ENCODE measurements at regions not wholly inside any gene's neighbourhood (a gene's known extent, or its start where the extent isn't known, plus 50 kb on each side); places are given as distances from the start of the nearest gene placed in this dataset.

GRCh38 chr13:104008075-104008474, 941.9 kb upstream of the SLC10A2 start:
- H3K36me3 ChIP-seq, result no peaks in the 10 kb centered on the region
- intact Hi-C loops (cut with DNase I; ENCODE audit: low total_unique reads), result no loop called here

GRCh38 chr13:104006625-104007075, 940.4 kb upstream of the SLC10A2 start:
- Histone ChIP-seq H3K27me3 (no peaks in the 10 kb centered on the region), H3K4me3 (no peak overlapping the region), H3K36me3 (no peaks in the 10 kb centered on the region), H3K9me3 (no peaks in the 10 kb centered on the region), H3K4me1 (no peaks in the 10 kb centered on the region), H3K27ac (no peak overlapping the region)
- no peak for DNase-seq (ENCODE audit: low spot score in 2 of 2)
- intact Hi-C loops (cut with DNase I; ENCODE audit: low total_unique reads), result no loop called here
- TF ChIP-seq POLR2AphosphoS5 (IDR thresholded peaks at IDR 0.05), result no peak
- no peak for TF ChIP-seq POLR2A (IDR thresholded peaks at IDR 0.05)
- no peak for TF ChIP-seq CTCF (IDR thresholded peaks at IDR 0.05)

More at GRCh38 chr13:104008075-104008474, 941.9 kb upstream of the SLC10A2 start:
- Histone ChIP-seq H3K27ac (no peak overlapping the region), H3K27me3 (no peaks in the 10 kb centered on the region), H3K4me1 (no peaks in the 10 kb centered on the region), H3K9me3 (no peaks in the 10 kb centered on the region), H3K4me3 (no peak overlapping the region)
- no peak for TF ChIP-seq CTCF (IDR thresholded peaks at IDR 0.05)
- no peak for TF ChIP-seq POLR2A (IDR thresholded peaks at IDR 0.05)
- no peak for TF ChIP-seq POLR2AphosphoS5 (IDR thresholded peaks at IDR 0.05)
- DNase-seq (ENCODE audit: low spot score in 2 of 2), result no peak

- Histone ChIP-seq H3K4me1 (no peaks in the 10 kb centered on the region), H3K27ac (no peak overlapping the region), H3K36me3 (no peaks in the 10 kb centered on the region), H3K9me3 (no peaks in the 10 kb centered on the region), H3K27me3 (no peaks in the 10 kb centered on the region), H3K4me3 (no peak overlapping the region)
- DNase-seq (ENCODE audit: low spot score in 2 of 2), result no peak
- no peak for TF ChIP-seq CTCF (IDR thresholded peaks at IDR 0.05)
- no peak for TF ChIP-seq POLR2A (IDR thresholded peaks at IDR 0.05)
- no peak for TF ChIP-seq POLR2AphosphoS5 (IDR thresholded peaks at IDR 0.05)
- intact Hi-C loops (cut with DNase I; ENCODE audit: low total_unique reads), result no loop called here
These were observed 938.4 kb upstream of the SLC10A2 start for GRCh38 chr13:104004572-104004971.

- DNase-seq (ENCODE audit: low spot score in 2 of 2), result no peak
- intact Hi-C loops (cut with DNase I; ENCODE audit: low total_unique reads), result no loop called here
These were observed 936.0 kb upstream of the SLC10A2 start for GRCh38 chr13:104002216-104002615.

GRCh38 chr13:104001766-104002165, 935.5 kb upstream of the SLC10A2 start:
- Histone ChIP-seq H3K27ac (no peak overlapping the region), H3K4me1 (no peaks in the 10 kb centered on the region), H3K36me3 (no peaks in the 10 kb centered on the region), H3K9me3 (no peaks in the 10 kb centered on the region), H3K4me3 (no peak overlapping the region), H3K27me3 (no peaks in the 10 kb centered on the region)
- DNase-seq (ENCODE audit: low spot score in 2 of 2), result no peak
- intact Hi-C loops (cut with DNase I; ENCODE audit: low total_unique reads), result no loop called here
- no peak for TF ChIP-seq POLR2A (IDR thresholded peaks at IDR 0.05)
- no peak for TF ChIP-seq CTCF (IDR thresholded peaks at IDR 0.05)
- TF ChIP-seq POLR2AphosphoS5 (IDR thresholded peaks at IDR 0.05), result no peak

More at GRCh38 chr13:104002216-104002615, 936.0 kb upstream of the SLC10A2 start:
- H3K27me3 ChIP-seq, result no peaks in the 10 kb centered on the region
- H3K4me3 ChIP-seq, result no peak overlapping the region
- H3K9me3 ChIP-seq, result no peaks in the 10 kb centered on the region
- no peak for TF ChIP-seq CTCF (IDR thresholded peaks at IDR 0.05)
- TF ChIP-seq POLR2AphosphoS5 (IDR thresholded peaks at IDR 0.05), result no peak
- TF ChIP-seq POLR2A (IDR thresholded peaks at IDR 0.05), result no peak
- no peak overlapping the region for H3K27ac ChIP-seq
- H3K4me1 ChIP-seq, result no peaks in the 10 kb centered on the region
- no peaks in the 10 kb centered on the region for H3K36me3 ChIP-seq

Data from breast epithelium (tissue), 4 donors.